DOHH2 (cell line): ENCODE measurements at regions not wholly inside any gene's neighbourhood (a gene's known extent, or its start where the extent isn't known, plus 50 kb on each side); places are given as distances from the start of the nearest gene placed in this dataset.

Source experiments
- H3F3A ChIP-seq: fragments of 200-600 bp; sonication (generic), shearing (Covaris generic); 2 replicates; pipeline ENCODE4 v1.6.0; 2016; ENCODE audit warnings: antibody characterized with exemption, mild to moderate bottlenecking; ENCODE audit not compliant: control insufficient read depth, insufficient read depth
- H3K27ac ChIP-seq: fragments of 200-600 bp; sonication (generic); 2 replicates; pipeline ENCODE4 v1.5.1; 2014; ENCODE audit warnings: low read depth, mild to moderate bottlenecking, low read length, moderate library complexity
- H3K27me3 ChIP-seq: fragments of 200-600 bp; sonication (generic); 2 replicates; pipeline ENCODE4 v1.6.1; 2014; ENCODE audit warnings: mild to moderate bottlenecking, low read length, mixed read lengths; ENCODE audit not compliant: control insufficient read depth
- H3K36me3 ChIP-seq: fragments of 200-600 bp; sonication (generic); 2 replicates; pipeline ENCODE4 v1.6.1; 2014; ENCODE audit warnings: mild to moderate bottlenecking, low read length, moderate library complexity, mixed read lengths; ENCODE audit not compliant: control insufficient read depth
- H3K4me1 ChIP-seq: fragments of 200-600 bp; sonication (generic); 2 replicates; pipeline ENCODE4 v1.6.1; 2014; ENCODE audit warnings: mild to moderate bottlenecking, low read length, mixed read lengths; ENCODE audit not compliant: control insufficient read depth
- H3K4me2 ChIP-seq: fragments of 200-600 bp; sonication (generic); 2 replicates; pipeline ENCODE4 v1.6.0; 2014; ENCODE audit warnings: mild to moderate bottlenecking, low read length, moderate library complexity
- H3K4me3 ChIP-seq: fragments of 200-600 bp; sonication (generic); 2 replicates; pipeline ENCODE4 v1.5.1; 2014; ENCODE audit warnings: mild to moderate bottlenecking, low read length, mixed read lengths
- H3K79me2 ChIP-seq: fragments of 200-600 bp; sonication (generic); 2 replicates; pipeline ENCODE4 v1.6.1; 2014; ENCODE audit warnings: mild to moderate bottlenecking, low read length, mixed read lengths; ENCODE audit not compliant: control insufficient read depth
- H3K9me2 ChIP-seq: fragments of 200-600 bp; sonication (generic); replicated peaks from 2 replicates; pipeline ENCODE4 v1.6.1; 2014; ENCODE audit warnings: mild to moderate bottlenecking, low read length, mixed read lengths; ENCODE audit not compliant: control insufficient read depth
- H3K9me3 ChIP-seq: fragments of 200-600 bp; sonication (generic); 2 replicates; pipeline ENCODE4 v1.6.1; 2014; ENCODE audit warnings: antibody characterized with exemption, low read length, mixed read lengths; ENCODE audit not compliant: control insufficient read depth, insufficient read depth
- H4K20me1 ChIP-seq: fragments of 200-600 bp; sonication (generic); 2 replicates; pipeline ENCODE4 v1.6.0; 2014; ENCODE audit warnings: low read depth, mild to moderate bottlenecking, antibody characterized with exemption, low read length, moderate library complexity; ENCODE audit not compliant: control insufficient read depth, insufficient read depth
- EZH2phosphoT487 ChIP-seq: fragments of 200-600 bp; sonication (generic); IDR thresholded peaks from 2 replicates; pipeline ENCODE4 v1.6.1; 2017; ENCODE audit warnings: borderline replicate concordance, mild to moderate bottlenecking, antibody characterized with exemption, low read length, moderate library complexity, mixed read lengths
- TF ChIP-seq, protein P1 (sequence below): fragments of 200-600 bp; sonication (generic); IDR thresholded peaks from one replicate; pipeline ENCODE4 v1.5.1; 2014; ENCODE audit warnings: antibody characterized with exemption, mild to moderate bottlenecking, low read depth, low read length; ENCODE audit not compliant: poor library complexity, severe bottlenecking

DNA sequence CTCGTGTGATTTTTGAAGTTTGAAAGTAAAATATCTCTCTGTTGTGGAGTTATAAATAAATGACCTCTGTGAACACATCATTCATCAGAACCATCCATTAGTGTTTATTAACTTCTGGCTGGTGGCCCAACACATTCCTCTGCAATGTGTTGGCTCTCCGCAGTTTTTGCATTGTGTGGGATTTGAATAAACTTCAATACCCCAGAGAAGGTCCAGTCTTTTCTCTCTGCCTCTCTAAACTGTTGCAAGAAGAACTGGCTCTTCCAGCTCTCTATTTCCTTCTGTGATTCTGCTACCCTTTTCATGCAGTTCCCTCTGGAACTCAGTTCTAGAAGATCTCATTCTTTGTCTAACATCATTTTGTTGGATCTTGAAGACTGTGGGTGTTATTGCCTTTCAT lies 125.0 kb upstream of the ARHGAP42 start:
- H3K4me2 ChIP-seq: no peak overlapping the region
- H3K4me3 ChIP-seq: no peak overlapping the region
- H3K36me3 ChIP-seq: no peaks in the 10 kb centered on the region
- H3K4me1 ChIP-seq: no peaks in the 10 kb centered on the region
- no peaks in the 10 kb centered on the region for H3K79me2 ChIP-seq
- no peaks in the 10 kb centered on the region for H3F3A ChIP-seq
- H3K9me3 ChIP-seq: no peaks in the 10 kb centered on the region
- H4K20me1 ChIP-seq: no peaks in the 10 kb centered on the region
- H3K27me3 ChIP-seq: no peaks in the 10 kb centered on the region
- no peak for TF ChIP-seq EZH2phosphoT487
- TF ChIP-seq, protein P1, sequence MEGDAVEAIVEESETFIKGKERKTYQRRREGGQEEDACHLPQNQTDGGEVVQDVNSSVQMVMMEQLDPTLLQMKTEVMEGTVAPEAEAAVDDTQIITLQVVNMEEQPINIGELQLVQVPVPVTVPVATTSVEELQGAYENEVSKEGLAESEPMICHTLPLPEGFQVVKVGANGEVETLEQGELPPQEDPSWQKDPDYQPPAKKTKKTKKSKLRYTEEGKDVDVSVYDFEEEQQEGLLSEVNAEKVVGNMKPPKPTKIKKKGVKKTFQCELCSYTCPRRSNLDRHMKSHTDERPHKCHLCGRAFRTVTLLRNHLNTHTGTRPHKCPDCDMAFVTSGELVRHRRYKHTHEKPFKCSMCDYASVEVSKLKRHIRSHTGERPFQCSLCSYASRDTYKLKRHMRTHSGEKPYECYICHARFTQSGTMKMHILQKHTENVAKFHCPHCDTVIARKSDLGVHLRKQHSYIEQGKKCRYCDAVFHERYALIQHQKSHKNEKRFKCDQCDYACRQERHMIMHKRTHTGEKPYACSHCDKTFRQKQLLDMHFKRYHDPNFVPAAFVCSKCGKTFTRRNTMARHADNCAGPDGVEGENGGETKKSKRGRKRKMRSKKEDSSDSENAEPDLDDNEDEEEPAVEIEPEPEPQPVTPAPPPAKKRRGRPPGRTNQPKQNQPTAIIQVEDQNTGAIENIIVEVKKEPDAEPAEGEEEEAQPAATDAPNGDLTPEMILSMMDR: no peak
- H3K9me2 ChIP-seq: no peaks in the 10 kb centered on the region
- no peak overlapping the region for H3K27ac ChIP-seq

DNA sequence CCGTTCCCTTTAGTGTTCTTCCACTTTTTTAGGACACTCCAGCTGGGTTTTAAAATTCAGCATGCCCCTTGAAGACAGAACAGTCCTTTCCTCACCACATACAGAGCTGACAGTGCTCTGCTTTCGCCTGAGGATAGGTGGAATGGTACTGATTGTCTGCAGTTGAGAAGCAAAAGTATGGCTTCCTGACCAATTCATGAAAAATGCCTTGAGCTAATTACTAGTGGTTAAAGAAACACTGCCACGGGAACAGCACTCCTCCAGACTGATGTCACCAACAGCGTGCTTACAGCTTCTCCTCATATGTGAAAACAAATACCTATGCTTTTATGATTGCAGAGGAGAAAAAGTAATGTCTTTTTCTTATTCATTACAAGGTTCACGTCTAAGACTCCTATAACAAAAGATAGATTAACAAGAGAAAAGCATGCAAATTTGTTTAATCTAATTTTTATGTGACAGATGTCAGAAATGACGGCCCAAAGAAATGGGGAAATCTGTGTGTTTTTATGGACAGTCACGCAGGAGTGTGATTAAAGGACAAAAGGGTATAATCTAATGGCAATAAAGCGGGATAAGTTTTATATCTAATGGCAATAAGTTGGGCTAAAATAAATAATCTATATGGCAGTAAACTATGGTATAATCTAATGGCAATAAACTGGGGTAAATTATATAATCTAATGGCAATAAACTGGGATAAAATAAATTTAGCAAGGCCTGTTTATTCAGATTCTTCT lies 123.4 kb upstream of the ARHGAP42 start:
- H4K20me1 ChIP-seq: no peaks in the 10 kb centered on the region
- H3K36me3 ChIP-seq: no peaks in the 10 kb centered on the region
- H3K9me3 ChIP-seq: no peaks in the 10 kb centered on the region
- H3K79me2 ChIP-seq: no peaks in the 10 kb centered on the region
- H3F3A ChIP-seq: no peaks in the 10 kb centered on the region
- no peaks in the 10 kb centered on the region for H3K4me1 ChIP-seq
- H3K4me2 ChIP-seq: no peak overlapping the region
- no peak overlapping the region for H3K4me3 ChIP-seq
- H3K27me3 ChIP-seq: no peaks in the 10 kb centered on the region
- no peak overlapping the region for H3K27ac ChIP-seq
- H3K9me2 ChIP-seq: no peaks in the 10 kb centered on the region
- TF ChIP-seq, protein P1: no peak
- TF ChIP-seq EZH2phosphoT487: no peak

DNA sequence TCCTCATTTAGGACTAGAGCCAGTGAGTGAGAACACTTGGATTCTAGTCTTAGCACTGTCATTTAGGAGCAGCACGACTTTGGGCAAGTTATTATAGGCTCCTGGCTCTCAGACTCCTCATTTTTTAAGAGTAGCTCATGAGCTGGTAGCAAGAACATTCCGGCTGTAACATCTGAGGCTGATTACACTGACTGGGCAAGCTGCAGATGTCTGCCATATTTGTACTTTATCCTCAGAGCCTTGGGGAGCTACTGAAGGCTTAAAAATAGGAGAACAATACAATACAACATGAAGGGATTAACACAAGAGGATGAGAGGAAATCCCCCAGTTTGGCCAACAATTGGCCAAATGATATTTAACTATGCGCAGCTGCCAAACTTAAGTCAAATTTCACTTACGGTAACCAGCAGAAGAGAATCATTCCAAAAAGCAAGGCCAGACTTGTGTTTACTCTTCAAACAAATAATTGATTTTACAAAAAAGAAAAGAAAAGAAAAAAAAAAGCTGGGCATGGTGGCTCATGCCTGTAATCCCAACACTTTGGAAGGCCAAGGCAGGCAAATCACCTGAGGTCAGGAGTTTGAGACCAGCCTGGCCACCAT lies 113.1 kb upstream of the ARHGAP42 start:
- Histone ChIP-seq H3F3A (no peaks in the 10 kb centered on the region), H3K79me2 (no peaks in the 10 kb centered on the region), H4K20me1 (no peaks in the 10 kb centered on the region), H3K4me1 (no peaks in the 10 kb centered on the region), H3K27me3 (peaks cover 8% of the 10 kb centered on the region; the same call in 1 of the 2 replicates), H3K4me2 (no peak overlapping the region), H3K4me3 (no peak overlapping the region), H3K9me3 (no peaks in the 10 kb centered on the region), H3K9me2 (no peaks in the 10 kb centered on the region), H3K27ac (no peak overlapping the region), H3K36me3 (no peaks in the 10 kb centered on the region)
- TF ChIP-seq EZH2phosphoT487: no peak
- TF ChIP-seq, protein P1: no peak
